Stimulated activated CD8-positive, alpha-beta memory T cell treated with anti-CD3 and anti-CD28 coated beads, Interleukin-4, amount 100 ng/mL, for 1 hour (primary cell): ENCODE measurements at regions not wholly inside any gene's neighbourhood (a gene's known extent, or its start where the extent isn't known, plus 50 kb on each side); places are given as distances from the start of the nearest gene placed in this dataset.

Source experiments
- DNase-seq, 2 donors: peaks; one replicate each; pipeline ENCODE4 v3.0.0-alpha.2; 2020; ENCODE audit warnings: low read depth in 2 of 2, low spot score in 1 of 2

DNA sequence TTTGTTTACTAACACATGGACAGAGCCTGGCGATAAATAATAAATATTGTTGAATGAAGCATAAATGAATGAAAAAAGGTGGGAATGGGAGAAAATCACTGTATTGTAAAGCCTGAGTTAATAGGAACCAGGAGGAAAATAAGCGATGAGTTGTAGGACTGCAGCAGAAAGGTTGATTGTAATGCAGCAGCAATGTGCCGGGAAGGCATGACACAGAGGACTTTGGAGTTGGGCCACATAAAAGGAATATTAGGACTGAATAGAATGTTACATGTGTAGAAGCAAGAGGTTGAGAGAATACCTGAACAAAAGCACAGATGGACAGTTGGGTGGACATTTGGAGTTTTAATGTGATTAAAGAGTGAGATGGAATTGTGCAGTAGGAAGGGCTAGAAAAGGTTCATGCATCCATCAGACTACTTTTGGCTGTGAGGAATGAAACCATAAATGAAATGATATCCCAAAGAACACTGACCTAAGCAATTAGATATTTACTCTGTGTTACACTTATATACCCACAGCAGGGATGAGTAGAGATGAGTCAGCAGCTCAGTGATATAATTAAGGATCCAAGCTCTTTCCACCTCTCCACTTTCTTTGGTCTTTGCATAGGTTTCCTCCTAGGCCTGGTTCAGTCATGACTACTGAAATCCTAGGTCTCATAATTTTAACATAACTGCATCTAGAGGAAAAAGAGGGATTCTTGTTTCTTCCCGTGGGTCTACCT, 55.4 kb downstream of the CCER1 start:
- no peak for DNase-seq

DNA sequence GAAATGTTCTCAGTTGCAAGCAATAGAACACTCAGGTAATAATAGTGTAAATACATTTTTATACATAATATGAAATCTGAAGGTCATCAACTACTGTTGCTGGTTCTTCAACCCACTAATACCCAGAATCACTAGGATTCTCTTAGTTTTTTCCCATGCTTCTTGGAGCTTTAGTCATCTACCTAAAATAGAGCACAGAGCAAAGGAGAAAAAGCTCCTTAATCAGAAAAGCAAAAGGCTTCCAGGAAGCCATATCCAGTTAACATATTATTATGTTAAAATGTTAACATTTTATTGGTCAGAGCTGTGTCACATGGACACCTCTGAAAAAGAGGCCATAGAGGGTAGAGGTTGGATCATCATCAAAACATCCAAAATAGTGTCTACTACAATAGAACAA, 57.0 kb downstream of the CCER1 start:
- no peak for DNase-seq

DNA sequence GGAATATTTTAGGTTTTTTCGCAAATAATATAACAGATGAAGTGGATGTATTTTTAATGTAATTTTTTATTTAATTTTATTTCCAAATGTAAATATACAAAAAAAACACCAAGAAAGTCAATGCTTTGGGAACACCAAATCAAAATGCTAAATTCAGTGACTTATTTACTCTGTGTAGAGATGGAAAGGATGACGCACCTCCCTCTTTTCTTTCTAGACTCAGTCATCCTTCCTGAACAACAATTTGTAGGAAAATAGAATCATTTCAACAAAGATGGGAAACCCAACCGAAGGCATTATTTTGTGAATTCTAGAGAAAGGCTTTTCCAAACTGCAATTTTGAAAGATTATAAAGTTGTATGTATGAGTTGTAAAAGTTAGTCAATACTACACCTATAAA, 57.7 kb downstream of the CCER1 start:
- no peak for DNase-seq

- DNase-seq, result no peak
Observed at GRCh38 chr12:90896821-90897220, 58.2 kb downstream of the CCER1 start.

- no peak for DNase-seq
Observed at GRCh38 chr12:90896164-90896563, 58.8 kb downstream of the CCER1 start.

DNA sequence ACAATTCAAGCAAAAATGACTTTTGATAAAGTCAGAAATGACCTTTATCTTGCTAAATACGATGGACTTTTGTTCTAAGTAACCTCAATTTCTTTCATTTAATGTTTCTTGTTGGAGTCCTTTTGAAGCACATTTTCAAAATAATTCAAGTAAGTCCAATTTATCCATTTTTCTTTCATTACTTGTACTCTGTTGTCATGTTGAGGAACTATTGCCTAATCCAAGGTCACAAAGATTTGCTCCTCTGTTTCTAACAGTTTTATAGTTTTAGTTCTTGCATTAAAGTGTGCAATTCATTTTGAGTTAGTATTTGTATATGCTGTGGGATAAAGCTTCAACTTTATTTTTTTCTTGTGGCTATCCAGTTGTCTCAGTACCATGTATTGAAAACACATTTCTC, 66.7 kb downstream of the CCER1 start:
- DNase-seq, result no peak

DNA sequence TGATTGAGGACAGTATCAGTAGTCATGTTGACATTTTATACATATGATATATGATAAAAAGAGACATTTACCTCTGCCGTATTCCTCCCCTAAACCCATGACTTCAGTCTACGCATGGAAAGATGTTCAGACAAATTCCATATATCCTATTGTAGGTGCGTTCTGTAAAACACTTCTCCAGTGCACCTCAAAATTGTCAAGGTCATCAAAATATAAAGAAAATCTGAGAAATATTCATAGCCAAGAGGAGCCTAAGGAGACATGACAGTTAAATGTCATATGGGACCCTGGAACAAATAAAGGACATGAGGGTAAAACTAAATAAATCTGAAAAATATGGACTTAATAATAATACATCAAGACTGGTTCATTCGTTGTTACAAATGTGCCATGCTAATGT, 71.5 kb downstream of the CCER1 start:
- no peak for DNase-seq

DNA sequence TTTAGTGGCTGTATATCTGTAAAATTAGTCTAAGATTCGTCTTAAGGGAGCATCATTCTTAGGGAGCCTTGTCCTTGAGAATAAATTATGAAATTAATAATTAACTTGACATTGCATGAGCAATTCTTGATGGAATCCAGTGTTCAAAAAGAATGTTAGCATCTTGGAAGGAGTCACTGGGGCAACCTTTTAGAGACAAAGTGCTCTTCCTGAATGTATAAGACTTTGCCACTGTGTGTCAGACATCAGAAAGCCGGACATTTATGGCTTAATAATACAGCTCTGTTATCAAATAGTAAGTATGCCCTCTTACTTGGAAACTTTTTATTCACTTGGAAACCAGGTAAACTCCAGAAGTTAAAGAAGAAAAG, 83.3 kb downstream of the CCER1 start:
- DNase-seq, result no peak

GRCh38 chr12:90870971-90871725, 83.8 kb downstream of the CCER1 start:
- no peak for DNase-seq

GRCh38 chr12:90868626-90869025, 86.3 kb downstream of the CCER1 start:
- no peak for DNase-seq

GRCh38 chr12:90859591-90859990, 95.4 kb downstream of the CCER1 start:
- DNase-seq, result no peak

DNA sequence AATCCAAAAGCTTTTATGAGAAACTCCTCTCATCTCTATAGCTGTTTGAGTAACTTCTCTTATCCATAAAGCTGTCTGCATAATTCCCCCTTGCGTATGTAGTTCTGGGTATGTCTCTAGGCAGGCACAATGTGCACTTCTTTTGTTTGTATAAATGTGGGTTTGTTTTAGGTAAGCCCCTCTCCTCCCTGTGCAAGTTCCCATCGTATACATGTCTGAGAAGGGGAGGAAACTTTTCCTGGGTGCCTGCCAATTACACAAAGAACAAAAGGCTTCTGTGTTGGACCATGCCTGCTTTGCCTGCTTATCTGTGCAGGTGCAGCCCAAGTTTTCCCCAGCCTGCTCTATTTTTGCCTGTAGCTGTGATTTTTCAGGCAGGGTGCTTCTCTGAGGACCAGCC, 96.7 kb downstream of the CCER1 start:
- no peak for DNase-seq

GRCh38 chr12:90855534-90855933, 99.4 kb downstream of the CCER1 start:
- DNase-seq, result no peak

DNA sequence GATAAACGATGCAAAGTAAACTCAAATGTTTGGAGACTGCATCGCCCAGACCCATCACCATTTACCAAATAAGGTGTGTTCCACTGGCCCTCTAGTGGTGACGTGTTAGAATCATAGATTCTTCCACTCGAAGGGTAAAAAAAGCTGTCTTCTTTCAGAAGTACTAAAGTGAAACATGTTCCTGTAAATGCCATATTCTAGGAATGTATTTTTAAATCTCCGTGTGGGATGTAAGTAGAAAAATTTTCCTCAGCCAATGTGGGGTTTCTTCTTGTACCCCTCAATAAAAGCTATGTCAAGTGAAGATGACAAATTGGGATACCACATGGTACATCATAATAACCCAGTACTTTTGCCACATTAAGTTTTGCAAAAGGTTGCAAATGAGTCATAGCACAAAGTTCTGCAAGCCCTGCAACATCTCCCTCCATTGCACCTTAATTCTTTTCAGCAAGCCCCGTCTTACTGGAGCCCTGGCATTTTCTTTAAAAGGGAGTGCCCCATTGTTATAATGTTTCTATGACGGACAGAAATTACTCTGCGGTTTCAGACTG, 100.8 kb downstream of the CCER1 start:
- DNase-seq, result no peak

DNA sequence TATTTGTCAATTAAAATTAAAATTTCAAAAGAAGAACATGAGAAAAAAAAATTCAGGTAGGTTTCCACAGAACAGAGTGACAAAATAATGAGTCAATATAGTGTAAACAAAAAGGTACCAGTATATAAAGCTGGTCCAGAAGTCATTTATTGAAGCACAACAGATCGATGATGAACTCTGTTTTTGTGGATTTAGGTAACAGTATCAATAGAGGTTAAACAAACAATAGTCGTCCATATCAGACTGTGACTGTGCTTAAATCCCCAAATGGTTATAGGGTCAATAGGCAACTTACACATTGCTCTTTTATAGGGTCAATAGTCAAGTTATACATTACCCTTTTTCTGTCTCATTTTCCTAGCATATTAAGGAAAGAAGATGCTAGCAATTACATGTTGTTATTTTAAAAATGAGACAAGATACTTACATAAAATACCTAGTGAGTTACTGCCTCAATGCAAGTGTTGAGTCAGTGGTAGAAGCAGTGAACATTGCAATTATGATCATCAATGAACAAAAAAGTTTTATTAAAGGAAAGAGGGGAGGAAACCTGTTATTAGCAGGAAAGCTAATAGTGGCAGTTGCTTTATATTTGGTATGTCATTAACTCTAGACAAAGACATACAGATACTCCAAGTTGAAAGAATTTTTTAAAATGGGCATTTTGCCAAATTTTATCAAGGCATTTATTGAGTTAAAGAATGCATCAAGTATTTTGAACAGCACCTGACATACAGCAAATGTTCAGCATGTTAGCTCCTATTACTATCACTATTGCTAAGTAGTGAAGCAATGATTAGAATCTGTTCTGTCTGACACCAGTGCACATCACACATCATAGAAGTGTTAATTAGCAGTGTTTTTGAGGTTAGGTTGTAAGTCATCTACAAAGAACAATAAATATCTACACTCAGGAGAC, 102.9 kb downstream of the CCER1 start:
- no peak for DNase-seq

DNA sequence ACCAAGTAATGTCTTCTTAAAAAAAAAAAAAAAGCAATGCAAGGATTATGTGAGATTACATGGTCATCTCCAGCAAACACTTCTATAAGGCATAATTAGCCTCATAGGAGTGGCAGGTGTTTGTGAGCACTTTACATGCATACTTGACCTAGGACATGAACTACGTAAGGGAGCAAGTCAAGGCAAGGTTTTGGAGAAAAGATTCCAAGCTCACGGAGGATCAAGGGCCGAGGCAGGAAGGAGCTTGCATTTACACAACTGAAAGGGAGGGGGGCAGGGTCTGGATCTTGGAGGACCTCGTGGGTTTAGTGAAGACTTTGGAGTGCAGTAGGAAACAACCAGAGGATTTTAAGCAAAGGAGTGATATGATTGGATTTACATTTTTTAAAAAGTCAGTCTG, 112.5 kb downstream of the CCER1 start:
- DNase-seq, result no peak

GRCh38 chr12:90841336-90841735, 113.6 kb downstream of the CCER1 start:
- no peak for DNase-seq

DNA sequence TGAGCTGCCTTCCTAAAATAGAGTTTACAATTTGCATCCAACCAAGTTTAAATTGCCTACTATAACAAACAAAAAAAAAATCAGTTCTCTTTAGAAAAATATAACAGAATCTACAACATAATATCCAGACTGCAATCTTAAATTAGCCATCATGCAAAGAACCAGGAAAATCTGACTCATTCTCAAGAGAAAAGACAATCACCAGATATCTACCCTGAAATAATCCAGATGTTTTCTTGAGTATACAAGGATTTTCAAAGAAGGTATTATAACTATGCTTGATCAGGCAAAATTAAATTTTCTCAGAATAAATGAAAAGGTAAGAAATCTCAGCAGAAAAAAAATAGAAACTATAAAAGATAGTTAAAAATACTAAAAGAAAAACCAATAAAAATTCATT, 115.6 kb downstream of the CCER1 start:
- DNase-seq, result no peak

- no peak for DNase-seq
Observed at GRCh38 chr12:90836689-90837088, 118.3 kb downstream of the CCER1 start.

GRCh38 chr12:90833228-90833627, 121.7 kb downstream of the CCER1 start:
- DNase-seq, result no peak

DNA sequence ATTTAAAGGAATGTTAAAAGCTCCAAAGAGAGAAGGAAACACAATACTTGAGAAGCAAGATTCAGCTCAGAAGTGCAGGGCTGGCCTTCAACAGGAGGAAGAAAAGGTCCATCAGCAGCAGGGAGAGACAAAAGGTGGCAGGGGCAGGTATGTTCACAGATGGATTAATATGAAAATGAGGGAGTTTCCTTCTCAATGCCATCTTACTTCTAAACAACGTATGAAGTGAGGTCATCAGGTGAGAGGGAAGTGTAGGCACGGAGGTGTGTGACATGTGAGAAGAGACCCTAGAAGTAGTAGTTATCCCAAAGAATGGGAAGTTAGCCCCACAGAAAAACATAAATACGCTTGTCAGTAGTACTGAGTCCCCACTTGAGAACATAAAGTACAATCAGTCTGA, 122.5 kb downstream of the CCER1 start:
- no peak for DNase-seq

DNA sequence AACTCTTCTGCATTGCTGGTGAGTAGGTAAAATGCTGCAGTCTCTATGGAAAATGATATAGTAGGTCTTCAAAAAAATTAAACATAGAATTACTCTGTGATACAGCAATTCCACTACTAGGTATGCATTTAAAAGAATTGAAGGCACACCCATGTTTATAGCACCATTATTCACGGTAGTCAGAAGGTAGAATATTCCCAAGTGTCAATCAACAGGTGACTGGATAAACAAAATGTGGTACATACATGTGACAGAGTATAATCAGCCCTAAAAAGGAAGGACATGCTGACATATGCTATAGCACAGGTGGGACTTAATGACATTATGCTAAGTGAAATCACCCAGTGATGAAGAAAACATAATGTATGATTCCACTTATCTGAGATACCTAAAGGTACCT, 123.3 kb downstream of the CCER1 start:
- DNase-seq, result no peak
